ENCODE measurements at regions not wholly inside any gene's neighbourhood (a gene's known extent, or its start where the extent isn't known, plus 50 kb on each side); places are given as distances from the start of the nearest gene placed in this dataset.

DNA sequence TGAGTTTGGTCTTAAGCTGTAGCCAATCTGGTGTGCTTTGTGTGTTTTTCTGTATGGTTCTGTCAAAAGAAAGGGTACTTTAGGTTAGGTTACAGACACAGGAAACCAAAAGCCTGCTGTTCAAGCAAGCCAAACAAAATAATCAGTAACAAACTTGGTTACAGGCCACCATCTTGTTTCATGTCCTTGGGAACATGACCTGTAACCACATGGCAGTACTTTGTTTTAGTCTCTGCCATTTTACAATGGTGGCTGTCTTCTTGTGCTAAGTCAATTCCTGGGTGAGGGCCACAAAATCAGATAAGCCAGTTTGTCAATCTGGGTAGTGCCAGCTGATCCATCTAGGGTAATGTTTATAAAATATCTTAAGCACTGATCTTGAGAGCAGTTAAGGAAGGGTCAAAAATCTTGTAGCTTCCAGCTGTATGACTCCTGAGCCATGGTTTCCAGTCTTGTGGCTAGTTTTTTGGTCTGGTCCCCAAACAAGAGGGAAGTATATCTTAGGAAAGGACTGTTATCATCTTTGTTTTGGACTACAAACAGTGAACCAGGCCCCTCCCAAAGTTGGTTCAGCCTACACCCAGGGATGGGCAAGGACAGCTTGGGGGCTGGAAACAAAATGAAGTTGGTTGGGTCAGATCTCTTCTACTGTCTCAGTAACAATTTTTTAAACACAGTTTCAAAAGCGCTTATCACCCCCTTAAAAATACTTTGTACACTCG lies 90.0 kb downstream of the IGLL5 start:
- Histone ChIP-seq H3K9ac (ENCODE audit: low read length) (no peak overlapping the region), H3K4me1 (ENCODE audit: control insufficient read depth in 2 of 2, insufficient read depth in 2 of 2, low read length in 2 of 2) (peaks cover 10 to 11% of the 10 kb centered on the region in 2 donors), H3K27me3 (replicated peaks in 1 of 4; ENCODE audit: control extremely low read depth in 1 of 4, control insufficient read depth in 3 of 4, insufficient read depth in 4 of 4, low read length in 3 of 4) (no peaks in the 10 kb centered on the region), H3K4me3 (ENCODE audit: control extremely low read depth in 1 of 5, extremely low read depth in 1 of 5, insufficient read depth in 1 of 5, low read depth in 2 of 5, low read length in 4 of 5) (no peak overlapping the region), H3K4me2 (replicated peaks; ENCODE audit: low read depth, low read length, poor library complexity, severe bottlenecking) (no peak overlapping the region), H2AFZ (ENCODE audit: insufficient read depth, low read depth, low read length, poor library complexity, severe bottlenecking) (no peak overlapping the region), H3K79me2 (ENCODE audit: control insufficient read depth, insufficient read depth, low read length) (no peaks in the 10 kb centered on the region), H3K9me3 (ENCODE audit: control extremely low read depth in 1 of 3, control insufficient read depth in 2 of 3, insufficient read depth in 1 of 3, low read length in 2 of 3) (peaks cover 1 to 7% (median 3%) of the 10 kb centered on the region in 3 donors), H3K36me3 (replicated peaks in 1 of 2; ENCODE audit: control extremely low read depth in 1 of 2, control insufficient read depth in 1 of 2, extremely low read depth in 1 of 2, insufficient read depth in 2 of 2, low read length in 1 of 2) (no peaks in the 10 kb centered on the region), H4K20me1 (ENCODE audit: control insufficient read depth, insufficient read depth, low read length, poor library complexity, severe bottlenecking) (no peaks in the 10 kb centered on the region), H3K27ac (ENCODE audit: low read length in 2 of 2) (no peak overlapping the region)
- H3K4me3 Mint-ChIP-seq = no peak overlapping the region
- H3K27me3 Mint-ChIP-seq = peaks cover 23% of the 10 kb centered on the region
- CTCF ChIA-PET = interaction anchor here (1.0 kb wide), 1 partner anchor 17 kb away, joined by 4 read pairs; no protein-coding TSS in a partner anchor
- POLR2A ChIA-PET = no interaction called here
- H3K4me1 Mint-ChIP-seq = peaks cover 12% of the 10 kb centered on the region
- WGBS (ENCODE audit: insufficient coverage) = no CpG with 5 or more reads among the region's 2 CpGs
- no peak for TF ChIP-seq EZH2 (IDR thresholded peaks at IDR 0.05; ENCODE audit: borderline replicate concordance, insufficient read depth, low read depth, low read length, poor library complexity, severe bottlenecking)
- TF ChIP-seq, protein P1, sequence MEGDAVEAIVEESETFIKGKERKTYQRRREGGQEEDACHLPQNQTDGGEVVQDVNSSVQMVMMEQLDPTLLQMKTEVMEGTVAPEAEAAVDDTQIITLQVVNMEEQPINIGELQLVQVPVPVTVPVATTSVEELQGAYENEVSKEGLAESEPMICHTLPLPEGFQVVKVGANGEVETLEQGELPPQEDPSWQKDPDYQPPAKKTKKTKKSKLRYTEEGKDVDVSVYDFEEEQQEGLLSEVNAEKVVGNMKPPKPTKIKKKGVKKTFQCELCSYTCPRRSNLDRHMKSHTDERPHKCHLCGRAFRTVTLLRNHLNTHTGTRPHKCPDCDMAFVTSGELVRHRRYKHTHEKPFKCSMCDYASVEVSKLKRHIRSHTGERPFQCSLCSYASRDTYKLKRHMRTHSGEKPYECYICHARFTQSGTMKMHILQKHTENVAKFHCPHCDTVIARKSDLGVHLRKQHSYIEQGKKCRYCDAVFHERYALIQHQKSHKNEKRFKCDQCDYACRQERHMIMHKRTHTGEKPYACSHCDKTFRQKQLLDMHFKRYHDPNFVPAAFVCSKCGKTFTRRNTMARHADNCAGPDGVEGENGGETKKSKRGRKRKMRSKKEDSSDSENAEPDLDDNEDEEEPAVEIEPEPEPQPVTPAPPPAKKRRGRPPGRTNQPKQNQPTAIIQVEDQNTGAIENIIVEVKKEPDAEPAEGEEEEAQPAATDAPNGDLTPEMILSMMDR (IDR thresholded peaks at IDR 0.05) = no peak
- no peak for ATAC-seq (ENCODE audit: low read depth)
- H3K27ac Mint-ChIP-seq = no peak overlapping the region
- no peaks in the 10 kb centered on the region for H3K9me3 Mint-ChIP-seq (ENCODE audit: insufficient read depth)
- intact Hi-C loops (cut with micrococcal nuclease) = no loop called here
- DNase-seq = no peak

DNA sequence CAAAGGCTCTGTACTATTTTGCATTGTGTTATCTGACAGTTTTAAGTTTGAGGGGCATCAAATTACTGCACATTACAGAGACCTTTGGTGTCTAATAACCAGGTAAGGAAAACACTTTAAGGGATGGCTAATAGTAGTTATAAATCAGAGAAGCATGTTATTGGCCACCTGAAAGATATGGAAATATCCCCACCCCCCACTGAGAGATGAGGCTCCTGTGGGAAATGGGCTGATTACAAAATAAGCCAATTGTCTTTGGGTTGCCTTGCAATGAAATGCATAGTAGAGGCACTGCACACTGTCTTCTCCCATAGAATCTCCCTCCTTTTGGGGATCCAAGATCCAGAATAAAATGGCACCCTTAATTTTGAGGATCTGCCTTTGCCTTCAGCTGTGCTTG lies 91.0 kb downstream of the IGLL5 start:
- peaks cover 23% of the 10 kb centered on the region for H3K27me3 Mint-ChIP-seq
- intact Hi-C loops (cut with micrococcal nuclease) = no loop called here
- H3K4me1 Mint-ChIP-seq = peaks cover 17% of the 10 kb centered on the region
- H2AFZ ChIP-seq (ENCODE audit: insufficient read depth, low read depth, low read length, poor library complexity, severe bottlenecking) = no peak overlapping the region
- ATAC-seq (ENCODE audit: low read depth) (no peak), DNase-seq (no peak)
- TF ChIP-seq, protein P1 (IDR thresholded peaks at IDR 0.05) = no peak
- TF ChIP-seq EZH2 (IDR thresholded peaks at IDR 0.05; ENCODE audit: borderline replicate concordance, insufficient read depth, low read depth, low read length, poor library complexity, severe bottlenecking) = no peak
- CTCF ChIA-PET = no interaction called here
- POLR2A ChIA-PET = no interaction called here
- no peak overlapping the region for H3K4me3 ChIP-seq (ENCODE audit: control extremely low read depth in 1 of 5, extremely low read depth in 1 of 5, insufficient read depth in 1 of 5, low read depth in 2 of 5, low read length in 4 of 5)
- no peak overlapping the region for H3K4me2 ChIP-seq (replicated peaks; ENCODE audit: low read depth, low read length, poor library complexity, severe bottlenecking)
- no peak overlapping the region for H3K4me3 Mint-ChIP-seq
- no peak overlapping the region for H3K27ac ChIP-seq (ENCODE audit: low read length in 2 of 2)
- peaks cover 12 to 18% of the 10 kb centered on the region in 2 donors for H3K4me1 ChIP-seq (ENCODE audit: control insufficient read depth in 2 of 2, insufficient read depth in 2 of 2, low read length in 2 of 2)
- no peaks in the 10 kb centered on the region for H3K27me3 ChIP-seq (replicated peaks in 1 of 4; ENCODE audit: control extremely low read depth in 1 of 4, control insufficient read depth in 3 of 4, insufficient read depth in 4 of 4, low read length in 3 of 4)
- no peak overlapping the region for H3K9ac ChIP-seq (ENCODE audit: low read length)
- H3K27ac Mint-ChIP-seq = no peak overlapping the region
- no peaks in the 10 kb centered on the region for H3K9me3 Mint-ChIP-seq (ENCODE audit: insufficient read depth)
- H3K36me3 ChIP-seq (replicated peaks in 1 of 2; ENCODE audit: control extremely low read depth in 1 of 2, control insufficient read depth in 1 of 2, extremely low read depth in 1 of 2, insufficient read depth in 2 of 2, low read length in 1 of 2) = no peaks in the 10 kb centered on the region
- peaks cover 1 to 7% (median 3%) of the 10 kb centered on the region in 3 donors for H3K9me3 ChIP-seq (ENCODE audit: control extremely low read depth in 1 of 3, control insufficient read depth in 2 of 3, insufficient read depth in 1 of 3, low read length in 2 of 3)
- no peaks in the 10 kb centered on the region for H4K20me1 ChIP-seq (ENCODE audit: control insufficient read depth, insufficient read depth, low read length, poor library complexity, severe bottlenecking)
- H3K79me2 ChIP-seq (ENCODE audit: control insufficient read depth, insufficient read depth, low read length) = no peaks in the 10 kb centered on the region
